ENCODE measurements at regions not wholly inside any gene's neighbourhood (a gene's known extent, or its start where the extent isn't known, plus 50 kb on each side); places are given as distances from the start of the nearest gene placed in this dataset.
"Not testable (repeated sequence)": the region's sequence is repeated elsewhere in the genome, so short reads cannot be mapped to it uniquely, and the experiment has no call there.

- no peak for DNase-seq (ENCODE audit: low spot score)
Observed at GRCh38 chr6:11407414-11407813, 130.1 kb upstream of the TMEM170B start.

DNA sequence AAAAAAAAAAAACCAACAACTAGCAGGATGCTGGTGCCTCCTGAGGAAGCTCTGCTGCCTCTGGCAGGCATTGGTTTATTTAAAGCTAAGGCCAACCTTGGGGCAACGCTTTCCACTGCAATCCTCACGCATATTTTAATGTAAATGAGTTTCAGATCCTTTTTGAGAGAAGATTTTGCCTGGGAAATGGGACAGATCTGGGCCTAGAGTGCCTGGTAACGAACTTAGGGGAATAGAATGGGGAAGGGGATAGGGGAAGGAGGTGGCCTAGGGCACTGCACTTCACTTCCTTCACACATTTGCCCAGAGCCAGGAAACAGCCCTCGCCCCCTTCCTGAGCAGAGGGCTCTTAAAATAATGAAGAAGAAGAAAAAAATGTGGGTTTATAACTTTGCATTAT is 132.7 kb upstream of the TMEM170B start:
- DNase-seq (ENCODE audit: low spot score): peak; percentile 48

GRCh38 chr6:11404081-11404480 is 133.5 kb upstream of the TMEM170B start:
- DNase-seq (ENCODE audit: low spot score): no peak

- no peak for DNase-seq (ENCODE audit: low spot score)
Observed at GRCh38 chr6:11403035-11403601, 134.4 kb upstream of the TMEM170B start.

- not testable (repeated sequence) for DNase-seq (ENCODE audit: low spot score)
Observed at GRCh38 chr6:11402581-11402980, 135.0 kb upstream of the TMEM170B start.

GRCh38 chr6:11401954-11402353 is 135.6 kb upstream of the TMEM170B start:
- not testable (repeated sequence) for DNase-seq (ENCODE audit: low spot score)

- DNase-seq (ENCODE audit: low spot score): no peak
Observed at GRCh38 chr6:11398451-11399326, 138.9 kb upstream of the TMEM170B start.

GRCh38 chr6:11397622-11398450 is 139.7 kb upstream of the TMEM170B start:
- no peak for DNase-seq (ENCODE audit: low spot score)

DNA sequence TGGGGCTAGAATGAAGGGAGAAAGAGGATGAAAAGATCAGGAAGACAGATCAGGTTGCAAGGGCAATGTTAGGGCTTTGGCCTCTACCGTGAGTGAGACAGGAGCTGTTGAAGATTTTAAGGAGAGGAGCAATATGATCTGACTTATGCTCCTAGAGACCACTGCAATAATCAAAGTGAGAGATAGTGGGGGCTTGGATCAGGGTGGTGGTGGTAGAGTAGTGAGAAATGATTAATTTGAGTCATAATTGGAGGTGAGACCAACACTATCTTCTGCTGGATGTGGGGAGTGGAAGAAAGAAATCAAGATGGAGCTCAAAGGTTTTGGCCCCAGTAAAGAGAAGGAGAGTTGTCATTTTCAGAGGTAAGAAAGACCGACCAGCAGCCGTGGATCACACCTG is 140.7 kb upstream of the TMEM170B start:
- DNase-seq (ENCODE audit: low spot score): no peak

GRCh38 chr6:11393713-11394627 is 143.6 kb upstream of the TMEM170B start:
- DNase-seq (ENCODE audit: low spot score): no peak

DNA sequence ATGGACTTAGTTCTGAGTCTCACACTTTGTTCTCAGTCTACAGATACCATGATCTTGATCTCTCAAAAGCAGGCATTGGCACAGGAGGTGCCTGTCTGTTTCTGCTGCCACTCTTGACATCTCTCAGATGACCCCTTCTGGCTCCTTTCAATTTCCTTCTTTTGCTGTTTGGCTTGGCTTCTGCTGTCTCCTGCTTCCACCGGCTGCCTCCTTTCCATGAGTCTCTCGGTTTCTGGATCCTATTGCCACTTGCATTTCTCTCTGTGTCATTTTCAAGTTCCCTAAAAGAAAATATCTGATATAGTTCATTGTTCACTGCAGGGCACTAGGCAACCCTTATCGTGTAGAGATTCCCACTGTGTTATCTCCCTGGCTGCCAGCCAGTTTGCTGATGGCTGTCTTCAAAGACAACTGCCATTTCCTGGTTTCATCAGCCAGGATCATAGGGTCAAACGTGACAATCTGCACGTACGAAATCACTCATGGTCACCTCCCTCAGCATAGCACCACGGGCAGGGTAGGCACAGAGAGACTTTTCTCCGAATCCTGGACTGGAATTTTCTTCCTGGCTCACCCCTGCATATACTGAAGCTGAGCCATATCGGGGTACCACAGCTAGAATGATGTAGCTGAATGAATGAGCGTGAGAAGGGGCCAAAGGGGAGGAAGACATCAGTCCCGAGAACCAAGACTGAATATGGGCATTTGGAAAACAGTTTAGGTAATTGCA is 144.6 kb upstream of the TMEM170B start:
- no peak for DNase-seq (ENCODE audit: low spot score)

- DNase-seq (ENCODE audit: low spot score): no peak
Observed at GRCh38 chr6:11391934-11392777, 145.4 kb upstream of the TMEM170B start.

DNA sequence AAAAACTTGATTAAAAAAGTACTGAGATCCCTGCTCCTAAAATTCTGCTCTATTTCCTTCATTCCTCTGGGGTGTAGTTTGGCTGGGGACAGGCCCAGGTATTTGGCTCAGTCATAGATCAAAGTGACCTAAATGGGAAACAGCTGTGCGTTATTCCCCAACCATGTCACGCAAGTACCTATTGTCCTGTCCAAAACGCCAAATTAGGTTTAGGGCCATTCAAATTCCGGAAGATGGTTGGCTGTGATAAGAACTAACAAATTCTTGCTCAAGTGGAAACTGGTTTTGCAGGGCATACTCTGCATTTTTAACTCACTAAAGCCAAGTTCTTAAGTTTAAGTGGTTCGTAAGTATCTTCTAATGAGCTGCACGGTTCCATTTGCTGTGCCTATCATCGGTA is 147.6 kb upstream of the TMEM170B start:
- DNase-seq (ENCODE audit: low spot score): no peak

DNA sequence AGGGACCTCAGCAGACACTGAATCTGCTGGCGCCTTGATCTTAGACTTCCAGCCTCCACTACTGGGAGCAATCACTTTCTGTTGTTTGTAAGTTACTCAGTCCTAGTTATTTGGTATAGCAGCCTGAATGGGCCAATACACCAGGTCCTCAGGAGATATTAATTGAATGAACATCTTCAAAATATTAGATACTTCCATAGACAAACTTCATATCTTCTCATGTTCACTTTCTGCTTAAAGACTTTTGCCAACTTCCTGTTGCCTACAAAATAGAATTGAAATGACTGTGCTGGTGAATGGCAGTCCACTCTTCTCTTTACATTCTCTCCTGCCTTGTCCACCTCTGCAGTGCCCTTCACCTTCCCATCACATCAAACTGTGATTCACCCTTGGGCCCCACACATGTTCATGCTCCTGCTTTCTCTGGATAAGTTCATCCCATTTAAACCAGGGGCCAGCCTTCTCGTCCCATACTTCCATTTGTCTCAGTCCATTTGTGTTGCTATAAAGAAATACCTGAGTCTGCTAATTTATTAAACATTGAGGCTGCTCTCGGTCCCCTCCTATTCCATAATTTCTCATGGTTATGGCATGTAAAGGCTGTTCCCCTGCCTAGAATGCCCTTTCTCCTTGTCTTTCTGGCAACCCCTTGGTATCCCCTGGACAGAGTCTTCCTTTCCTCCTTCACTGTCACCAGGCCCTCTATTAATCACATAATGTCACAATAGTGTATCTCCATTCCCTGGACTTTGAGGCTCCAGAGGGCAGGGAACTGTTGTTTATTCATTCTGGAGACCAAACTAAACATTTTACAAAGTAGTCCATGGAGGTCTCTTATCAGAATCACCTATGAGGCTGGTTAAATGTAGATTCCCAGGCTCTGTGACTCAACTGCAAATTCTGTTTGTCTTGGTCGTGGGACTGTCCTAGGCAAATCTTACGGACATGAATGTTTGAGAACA is 148.3 kb upstream of the TMEM170B start:
- no peak for DNase-seq (ENCODE audit: low spot score)

GRCh38 chr6:11387707-11388430 is 149.7 kb upstream of the TMEM170B start:
- no peak for DNase-seq (ENCODE audit: low spot score)

GRCh38 chr6:11386726-11387125 is 150.8 kb upstream of the TMEM170B start:
- DNase-seq (ENCODE audit: low spot score): no peak

GRCh38 chr6:11386323-11386722 is 151.2 kb upstream of the TMEM170B start:
- no peak for DNase-seq (ENCODE audit: low spot score)

All from Ammon's horn (tissue), 1 donor.